ENCODE measurements at regions not wholly inside any gene's neighbourhood (a gene's known extent, or its start where the extent isn't known, plus 50 kb on each side); places are given as distances from the start of the nearest gene placed in this dataset.

GRCh38 chr5:4513381-4513780 lies 626.7 kb upstream of the ADAMTS16 start:
- no peak overlapping the region for H2AFZ ChIP-seq
- H3K27ac ChIP-seq (ENCODE audit: low read depth) = no peak overlapping the region
- H3K36me3 ChIP-seq (ENCODE audit: insufficient read depth) = no peaks in the 10 kb centered on the region
- H3K4me1 ChIP-seq (ENCODE audit: insufficient read depth) = peaks cover 43% of the 10 kb centered on the region
- H3K4me3 ChIP-seq = no peak overlapping the region
- H3K4me2 ChIP-seq = no peak overlapping the region
- no peak for DNase-seq (ENCODE audit: low spot score)
- Mint-ChIP-seq H3K4me1 (peaks cover 22% of the 10 kb centered on the region), H3K27me3 (ENCODE audit: insufficient read depth, low read depth, poor library complexity) (no peaks in the 10 kb centered on the region), H3K9me3 (no peaks in the 10 kb centered on the region; the same call in 2 of the 3 replicates), H3K27ac (no peak overlapping the region), H3K4me3 (no peak overlapping the region), H3K36me3 (ENCODE audit: low read depth) (no peaks in the 10 kb centered on the region)
- H3K79me2 ChIP-seq (replicated peaks; ENCODE audit: insufficient read depth) = no peaks in the 10 kb centered on the region
- TF ChIP-seq CTCF (conservative IDR thresholded peaks at IDR 0.05; ENCODE audit: low read depth in 2 of 2) = no peak
- no peak for TF ChIP-seq EZH2 (IDR thresholded peaks at IDR 0.05; ENCODE audit: low read depth, unreplicated experiment)
- TF ChIP-seq STAT1 (IDR thresholded peaks at IDR 0.05; ENCODE audit: unreplicated experiment) = no peak
- no peak for TF ChIP-seq ZNF114 (CRISPR knock-in tag; IDR thresholded peaks at IDR 0.05)
- no peak for TF ChIP-seq CREB1 (CRISPR knock-in tag; IDR thresholded peaks at IDR 0.05; ENCODE audit: low read depth)
- TF ChIP-seq JUNB (IDR thresholded peaks at IDR 0.05; ENCODE audit: unreplicated experiment) = no peak
- TF ChIP-seq POLR2AphosphoS5 (IDR thresholded peaks at IDR 0.05; ENCODE audit: low read depth) = no peak
- no peaks in the 10 kb centered on the region for H3K27me3 ChIP-seq (ENCODE audit: insufficient read depth)
- no peaks in the 10 kb centered on the region for H3F3A ChIP-seq (replicated peaks; ENCODE audit: low read depth)
- H3K9me2 ChIP-seq (ENCODE audit: insufficient read depth) = no peaks in the 10 kb centered on the region
- no peaks in the 10 kb centered on the region for H4K20me1 ChIP-seq (replicated peaks; ENCODE audit: insufficient read depth)
- no peak for ATAC-seq

GRCh38 chr5:4514067-4514648 lies 626.0 kb upstream of the ADAMTS16 start:
- no peaks in the 10 kb centered on the region for H3K79me2 ChIP-seq (replicated peaks; ENCODE audit: insufficient read depth)
- H3F3A ChIP-seq (replicated peaks; ENCODE audit: low read depth) = no peaks in the 10 kb centered on the region
- H3K9me3 Mint-ChIP-seq = no peaks in the 10 kb centered on the region; the same call in 2 of the 3 replicates
- H3K4me3 ChIP-seq = no peak overlapping the region
- H2AFZ ChIP-seq = no peak overlapping the region
- H3K4me1 Mint-ChIP-seq = peaks cover 25% of the 10 kb centered on the region
- DNase-seq (ENCODE audit: low spot score) = no peak
- H3K36me3 Mint-ChIP-seq (ENCODE audit: low read depth) = no peaks in the 10 kb centered on the region
- TF ChIP-seq EZH2phosphoT487 (IDR thresholded peaks at IDR 0.05; ENCODE audit: unreplicated experiment) = no peak
- TF ChIP-seq JUNB (IDR thresholded peaks at IDR 0.05; ENCODE audit: unreplicated experiment) = no peak
- TF ChIP-seq STAT1 (IDR thresholded peaks at IDR 0.05; ENCODE audit: unreplicated experiment) = no peak
- no peak for TF ChIP-seq ZNF114 (CRISPR knock-in tag; IDR thresholded peaks at IDR 0.05)
- TF ChIP-seq EZH2 (IDR thresholded peaks at IDR 0.05; ENCODE audit: low read depth, unreplicated experiment) = no peak
- no peak for TF ChIP-seq CTCF (conservative IDR thresholded peaks at IDR 0.05; ENCODE audit: low read depth in 2 of 2)
- peaks cover 44% of the 10 kb centered on the region for H3K4me1 ChIP-seq (ENCODE audit: insufficient read depth)
- ATAC-seq = no peak
- no peak overlapping the region for H3K27ac Mint-ChIP-seq
- no peak overlapping the region for H3K4me2 ChIP-seq
- no peak overlapping the region for H3K4me3 Mint-ChIP-seq
- no peaks in the 10 kb centered on the region for H3K9me2 ChIP-seq (ENCODE audit: insufficient read depth)
- no peaks in the 10 kb centered on the region for H3K27me3 ChIP-seq (ENCODE audit: insufficient read depth)
- no peak overlapping the region for H3K27ac ChIP-seq (ENCODE audit: low read depth)
- no peaks in the 10 kb centered on the region for H4K20me1 ChIP-seq (replicated peaks; ENCODE audit: insufficient read depth)
- H3K27me3 Mint-ChIP-seq (ENCODE audit: insufficient read depth, low read depth, poor library complexity) = no peaks in the 10 kb centered on the region
- no peaks in the 10 kb centered on the region for H3K36me3 ChIP-seq (ENCODE audit: insufficient read depth)

All from GM23338 (cell line).